NCI-H1092 treated with DMSO at 0.1 percent for 48 hours (cell line): ENCODE measurements at regions not wholly inside any gene's neighbourhood (a gene's known extent, or its start where the extent isn't known, plus 50 kb on each side); places are given as distances from the start of the nearest gene placed in this dataset.
A peak's percentile ranks its signal among the peaks of the same experiment; 100 is the strongest.
"Not testable (repeated sequence)": the region's sequence is repeated elsewhere in the genome, so short reads cannot be mapped to it uniquely, and the experiment has no call there.

Experiments used
- DNase-seq: peaks from one replicate; lab custom pipeline; 2025; lab: John Stamatoyannopoulos, UW

DNA sequence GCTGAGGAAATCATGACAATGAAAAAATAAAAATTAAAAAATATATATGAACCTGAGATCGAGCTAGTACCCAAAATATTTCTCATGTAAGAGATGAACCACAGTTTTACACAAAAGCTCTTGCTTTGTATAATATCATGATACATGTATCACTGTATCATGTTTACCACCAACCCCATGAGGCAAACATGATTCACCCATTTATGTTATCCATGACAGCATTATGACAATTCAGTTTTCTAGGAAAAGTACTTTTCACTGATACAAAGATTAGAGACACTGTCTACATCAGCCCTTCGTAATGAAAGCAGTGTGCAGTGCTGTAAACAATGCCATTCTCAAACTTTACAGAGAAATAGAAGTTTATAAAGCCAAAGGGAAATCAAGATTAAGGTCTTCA, 852.5 kb upstream of the LRRC4C start:
- no peak for DNase-seq

DNA sequence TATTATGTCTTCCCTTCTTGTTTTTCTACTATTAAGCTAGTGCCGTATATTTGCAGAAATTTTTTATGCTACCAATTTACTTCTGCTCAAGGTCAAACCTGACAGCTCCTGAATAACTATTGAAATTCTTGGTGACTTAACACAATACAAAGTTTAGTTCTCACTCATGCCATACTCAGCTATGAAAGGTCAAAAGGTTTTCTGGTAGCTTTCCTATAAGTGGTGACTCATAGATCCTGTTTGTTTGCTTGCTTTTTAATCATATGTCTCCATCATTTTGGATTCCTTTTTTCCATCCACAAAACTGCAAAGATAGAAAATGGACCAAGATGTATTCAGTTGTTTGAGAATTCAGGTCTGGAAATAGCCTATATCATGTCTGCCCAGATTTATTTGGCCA, 855.8 kb upstream of the LRRC4C start:
- DNase-seq: no peak

DNA sequence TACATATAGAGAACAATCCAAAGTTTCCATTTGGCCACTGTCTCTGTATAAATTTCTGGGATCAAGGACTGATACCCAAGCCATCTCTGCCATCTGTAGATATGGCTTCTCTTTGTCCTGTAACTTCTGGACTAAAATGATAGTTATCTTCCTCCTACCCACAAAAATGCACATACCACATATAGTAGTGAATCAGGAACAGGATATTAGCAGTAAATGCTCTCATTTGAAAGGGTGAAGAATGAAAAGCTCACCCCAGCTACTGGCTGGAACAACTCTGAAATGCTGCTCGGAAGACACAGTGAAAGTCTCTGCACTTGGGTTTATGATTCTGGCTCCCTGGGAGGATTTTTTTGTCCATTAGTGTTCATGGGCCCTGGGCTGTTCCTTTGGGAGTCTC, 856.4 kb upstream of the LRRC4C start:
- no peak for DNase-seq

DNA sequence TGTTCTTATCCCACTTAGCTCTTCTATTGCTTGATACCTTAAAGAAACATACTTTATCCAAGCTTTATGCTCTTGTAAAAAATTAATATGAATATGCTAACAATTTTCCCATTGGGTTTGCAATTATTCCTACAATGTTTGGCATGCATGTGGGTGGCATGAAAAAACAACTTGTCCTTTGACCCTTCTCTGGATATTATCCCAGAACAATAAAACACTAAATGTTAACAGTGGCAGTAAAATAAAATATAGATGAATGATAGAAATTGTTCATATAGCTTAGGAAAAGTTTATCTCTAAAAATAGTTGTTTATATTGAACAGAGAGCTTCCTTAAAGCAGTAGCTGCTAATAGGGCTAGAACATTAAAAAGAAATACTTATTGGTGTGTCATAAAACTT, 860.5 kb upstream of the LRRC4C start:
- no peak for DNase-seq

DNA sequence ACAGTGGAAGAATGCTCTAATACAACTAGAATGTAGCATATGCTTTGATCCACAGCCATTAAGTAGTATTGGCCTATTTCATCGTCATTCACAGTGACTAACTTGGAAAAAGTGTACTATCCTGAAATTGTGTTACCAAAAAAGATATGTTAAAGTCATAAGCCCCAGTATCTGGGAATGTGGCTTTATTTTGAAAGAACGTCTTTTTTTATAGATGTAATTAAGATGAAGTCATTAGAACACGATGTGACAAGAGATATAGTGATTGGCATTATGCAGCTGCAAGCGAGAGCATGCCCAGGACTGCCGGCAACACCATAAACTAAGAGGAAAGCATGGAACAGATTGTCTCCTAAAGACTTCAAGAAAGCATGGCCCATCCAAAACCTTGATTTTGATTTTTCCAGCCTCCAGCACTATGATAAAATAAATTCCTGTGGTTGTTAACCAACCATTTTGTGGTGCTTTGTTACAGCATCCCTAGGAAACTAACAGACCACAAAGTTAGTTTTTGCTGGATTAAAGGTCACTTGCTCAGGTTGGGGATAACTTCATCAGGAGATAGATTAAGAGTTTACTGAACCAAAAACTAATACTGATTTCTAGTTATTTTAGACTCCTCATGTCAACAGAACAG, 870.6 kb upstream of the LRRC4C start:
- no peak for DNase-seq

DNA sequence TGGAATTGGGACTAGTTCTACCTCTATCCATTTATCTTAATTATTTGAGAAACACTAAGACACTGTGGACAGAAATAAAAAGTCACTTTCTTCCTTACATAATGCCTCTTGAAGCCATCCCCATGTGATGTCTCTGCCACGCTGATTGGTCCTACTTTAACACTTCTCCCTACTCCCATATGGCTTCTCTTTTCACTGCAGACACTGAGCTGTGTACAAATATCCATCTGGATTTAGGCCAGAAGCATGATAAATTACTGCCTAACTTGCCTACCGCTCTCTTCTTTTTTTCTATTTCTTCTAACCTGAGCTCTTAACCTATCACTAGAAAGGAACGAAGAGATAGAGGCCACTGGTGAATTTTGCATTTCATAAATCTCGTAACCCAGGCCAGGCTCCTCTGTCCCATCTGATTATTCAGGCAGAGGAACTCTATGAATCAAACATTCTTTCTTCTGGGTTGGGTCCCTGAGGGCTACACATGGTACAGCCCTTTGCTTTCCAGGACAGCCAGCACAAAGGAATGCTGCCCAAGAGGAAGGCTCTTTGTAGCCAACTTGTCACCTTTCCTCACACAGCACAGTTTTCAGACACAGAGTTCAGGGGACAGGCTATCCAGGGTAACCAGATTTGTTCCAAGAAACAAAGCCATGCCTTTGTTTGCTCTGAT, 878.5 kb upstream of the LRRC4C start:
- no peak for DNase-seq

DNA sequence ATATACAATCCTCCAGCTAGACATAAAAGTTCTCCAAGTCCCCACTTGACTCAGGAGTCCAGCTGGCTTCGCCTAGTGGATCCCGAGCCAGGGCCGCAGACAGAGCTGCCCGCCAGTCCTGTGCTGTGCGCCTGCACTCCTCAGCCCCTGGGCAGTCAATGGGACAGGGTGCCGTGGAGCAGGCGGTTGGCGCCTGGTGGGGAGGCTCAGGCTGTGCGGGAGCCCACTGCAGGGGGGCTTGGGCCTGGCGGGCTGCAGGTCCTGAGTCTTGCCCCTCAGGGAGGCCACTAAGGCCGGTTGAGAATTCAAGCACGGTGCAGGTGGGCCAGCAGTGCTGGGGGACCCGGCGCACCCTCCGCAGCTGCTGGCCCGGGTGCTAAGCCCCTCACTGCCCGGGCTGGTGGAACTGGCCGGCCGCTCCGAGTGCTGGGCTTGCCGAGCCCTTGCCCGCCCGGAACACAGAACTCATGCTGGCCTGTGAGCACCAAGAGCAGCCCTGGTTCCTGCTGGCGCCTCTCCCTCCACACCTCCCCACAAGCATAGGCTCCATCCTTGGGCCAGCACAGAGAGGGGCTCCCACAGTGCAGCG, 884.8 kb upstream of the LRRC4C start:
- DNase-seq: no peak

DNA sequence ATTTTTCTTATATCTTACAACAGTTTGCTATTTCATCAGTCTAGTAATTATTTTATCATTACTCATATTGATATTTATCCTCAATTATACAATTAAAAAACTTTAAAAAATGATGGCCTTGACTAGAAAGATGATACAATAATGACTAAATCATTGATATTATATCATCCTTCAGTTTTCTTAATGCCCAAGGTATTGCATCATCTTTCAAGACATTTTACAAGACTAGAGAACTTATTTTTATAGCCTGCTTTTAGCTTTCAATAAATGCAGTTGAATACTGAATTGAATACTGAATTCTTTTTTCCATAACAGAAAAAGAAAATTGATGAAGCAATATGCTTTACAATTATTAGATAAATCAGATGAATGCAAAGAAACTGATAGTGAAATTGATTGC, 886.5 kb upstream of the LRRC4C start:
- no peak for DNase-seq

DNA sequence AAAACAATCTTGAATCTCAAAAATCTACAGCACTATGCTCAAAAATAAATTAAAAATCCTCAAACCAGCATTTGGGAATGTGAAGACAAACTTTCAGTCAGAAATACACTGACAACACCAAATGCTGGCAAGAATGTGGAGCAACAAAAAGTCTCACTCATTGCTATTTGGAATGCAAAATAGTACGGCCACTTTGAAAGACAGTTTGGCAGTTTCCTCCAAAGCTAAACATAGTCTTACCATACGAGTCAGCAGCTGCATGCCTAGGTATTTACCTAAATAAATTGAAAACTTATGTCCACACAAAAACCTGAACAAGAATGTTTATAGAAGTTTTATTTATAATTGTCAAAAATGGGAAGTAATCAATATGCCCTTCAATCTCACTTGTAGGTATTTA, 904.2 kb upstream of the LRRC4C start:
- DNase-seq: no peak

DNA sequence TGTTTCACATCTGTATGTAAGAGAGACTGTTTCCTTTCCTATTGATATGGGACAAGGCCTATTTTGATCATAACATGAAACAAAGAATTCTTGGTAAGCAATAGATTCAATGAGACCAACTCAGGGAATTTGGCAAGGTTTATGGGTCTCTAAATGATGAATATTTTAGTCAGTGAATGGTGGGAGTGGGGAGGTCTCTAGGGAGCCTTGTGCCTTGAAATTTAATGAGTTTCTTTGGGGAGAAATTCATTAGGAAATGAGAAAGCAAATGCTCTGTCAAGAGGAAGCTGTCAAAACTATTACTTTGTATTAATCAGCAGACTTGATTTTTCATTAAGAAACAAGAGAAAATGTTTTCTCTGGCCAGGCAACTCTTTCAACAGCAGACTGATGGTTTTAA, 921.7 kb upstream of the API5 start:
- DNase-seq: no peak

DNA sequence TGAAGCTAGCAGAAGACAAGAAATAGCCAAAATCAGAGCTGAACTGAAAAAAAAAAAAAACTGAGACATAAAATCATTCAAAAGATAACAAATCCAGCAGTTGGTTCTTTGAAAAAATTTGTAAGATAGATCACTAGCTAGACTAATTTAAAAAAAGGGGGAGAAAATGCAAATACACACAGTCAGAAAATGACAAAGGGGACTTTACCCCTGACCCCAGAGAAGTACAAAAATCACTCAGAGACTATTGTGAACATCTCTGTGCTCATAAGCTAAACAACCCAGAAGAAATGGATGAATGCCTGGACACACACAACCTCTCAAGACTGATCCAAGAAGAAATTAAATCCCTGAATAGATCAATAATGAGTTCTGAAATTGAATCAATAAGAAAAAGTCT, 914.3 kb upstream of the API5 start:
- no peak for DNase-seq

DNA sequence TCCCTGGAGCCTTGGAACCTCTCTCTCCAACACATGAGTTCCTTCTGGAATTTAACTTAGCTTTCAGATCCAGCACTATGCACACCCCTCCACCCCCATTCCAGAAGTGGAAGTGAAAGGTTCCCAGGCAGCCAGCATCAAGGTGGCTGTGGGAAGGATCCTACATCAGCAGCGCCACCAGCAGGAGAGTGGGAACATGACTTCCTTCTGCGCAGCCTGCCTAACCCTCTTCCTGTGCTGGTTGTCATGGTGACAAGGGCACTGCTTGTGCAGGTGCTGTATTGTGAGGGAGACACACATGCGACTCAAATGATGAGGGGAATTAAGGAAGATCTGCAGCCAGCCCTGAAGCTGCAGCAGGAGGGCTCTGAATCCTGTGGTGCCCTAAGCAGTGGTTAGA, 904.5 kb upstream of the API5 start:
- DNase-seq: peak; percentile 43

DNA sequence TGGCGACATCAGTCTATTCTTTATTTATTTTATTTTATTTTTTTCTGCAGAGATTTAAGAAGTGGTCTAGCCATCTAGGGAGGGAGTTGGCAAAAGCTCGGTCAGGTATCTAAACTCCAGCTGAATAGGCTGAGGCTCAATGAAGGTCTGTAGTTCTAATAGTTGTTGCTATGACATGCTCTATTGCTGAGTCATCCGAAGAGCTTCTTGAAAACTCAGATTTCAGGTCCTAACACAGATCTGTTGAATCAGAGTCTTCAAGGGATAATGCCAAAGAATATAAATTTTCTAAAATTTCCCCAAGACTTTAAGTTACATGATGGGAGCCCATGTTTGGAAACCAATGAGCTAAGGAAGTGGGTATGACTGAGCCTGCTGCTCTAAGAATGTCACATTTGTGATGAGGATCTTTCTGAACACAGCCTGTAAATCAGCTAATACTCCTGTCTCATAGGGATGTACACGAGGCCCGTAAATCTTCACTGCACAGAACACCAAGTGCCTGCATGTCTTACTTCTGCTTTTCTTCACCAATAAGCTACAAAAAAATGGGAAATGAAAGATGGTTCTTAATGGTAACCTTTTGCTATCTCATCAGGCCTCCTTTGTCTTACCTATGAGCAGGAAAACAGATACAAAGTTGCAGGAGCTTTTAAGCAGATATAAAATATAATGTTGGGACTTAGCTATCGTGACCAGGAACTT, 901.4 kb upstream of the API5 start:
- DNase-seq: no peak

DNA sequence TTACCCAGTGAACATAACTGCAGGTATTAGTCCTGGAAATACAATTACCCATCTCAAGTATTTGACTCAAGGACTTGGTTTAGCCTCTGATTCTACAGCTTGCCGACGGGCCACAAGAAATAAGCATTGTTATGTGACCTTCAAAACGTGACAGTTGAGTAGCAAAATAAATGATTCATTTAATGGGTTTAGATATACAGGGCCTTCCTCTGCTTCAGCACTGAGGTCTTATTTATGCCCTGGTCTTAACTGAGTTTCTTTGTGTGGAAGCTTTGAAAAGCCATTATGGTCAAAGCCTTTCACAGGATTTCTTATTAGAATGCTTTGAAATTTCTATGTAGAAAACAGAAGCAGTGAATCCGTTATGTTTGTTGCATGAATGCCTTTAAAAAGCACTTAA, 899.2 kb upstream of the API5 start:
- DNase-seq: no peak

DNA sequence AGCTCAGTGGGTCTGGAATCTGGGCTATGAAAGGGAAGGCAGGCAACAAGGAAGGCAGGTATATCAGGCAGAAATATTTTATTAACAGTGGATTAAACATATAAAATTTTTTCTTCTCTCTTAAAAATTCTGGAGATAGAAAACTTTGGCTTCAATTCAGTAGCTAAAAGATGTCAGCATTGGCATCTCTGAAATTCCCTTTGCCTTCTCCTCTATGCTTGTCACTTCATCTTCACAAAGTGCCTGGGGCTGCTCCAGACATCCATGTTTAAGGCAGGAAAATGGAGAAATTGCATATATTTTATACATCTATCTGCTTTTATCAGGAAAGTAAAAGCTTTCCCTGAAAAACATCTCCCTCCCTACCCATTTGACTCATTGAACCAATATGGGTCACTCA, 894.1 kb upstream of the API5 start:
- no peak for DNase-seq

DNA sequence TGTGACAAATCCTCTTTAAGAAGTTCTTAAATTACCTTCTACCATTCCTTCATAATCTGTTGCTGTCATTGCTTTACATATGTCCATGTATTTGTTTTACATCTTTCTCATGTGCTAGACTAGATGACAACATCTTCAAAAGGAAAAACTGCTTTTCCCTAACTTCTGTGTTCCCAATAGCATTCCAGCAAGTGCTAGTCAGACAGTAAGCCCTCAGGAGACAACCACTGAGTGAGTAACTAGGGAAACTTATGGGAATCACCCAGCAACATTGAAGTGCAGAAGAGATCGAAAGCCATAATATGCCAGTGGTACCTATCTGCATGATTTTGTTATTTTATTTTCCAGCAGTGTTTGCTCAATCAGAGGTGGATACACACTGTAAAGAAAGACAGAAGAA, 889.7 kb upstream of the API5 start:
- no peak for DNase-seq

DNA sequence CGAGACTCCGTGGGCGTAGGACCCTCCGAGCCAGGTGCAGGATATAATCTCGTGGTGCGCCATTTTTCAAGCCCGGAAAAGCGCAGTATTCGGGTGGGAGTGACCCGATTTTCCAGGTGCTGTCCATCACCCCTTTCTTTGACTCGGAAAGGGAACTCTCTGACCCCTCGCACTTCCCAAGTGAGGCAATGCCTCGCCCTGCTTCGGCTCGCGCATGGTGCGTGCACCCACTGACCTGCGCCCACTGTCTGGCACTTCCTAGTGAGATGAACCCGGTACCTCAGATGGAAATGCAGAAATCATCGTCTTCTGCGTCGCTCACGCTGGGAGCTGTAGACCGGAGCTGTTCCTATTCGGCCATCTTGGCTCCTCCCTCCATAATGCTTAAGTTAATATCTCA, 876.9 kb upstream of the API5 start:
- not testable (repeated sequence) for DNase-seq

DNA sequence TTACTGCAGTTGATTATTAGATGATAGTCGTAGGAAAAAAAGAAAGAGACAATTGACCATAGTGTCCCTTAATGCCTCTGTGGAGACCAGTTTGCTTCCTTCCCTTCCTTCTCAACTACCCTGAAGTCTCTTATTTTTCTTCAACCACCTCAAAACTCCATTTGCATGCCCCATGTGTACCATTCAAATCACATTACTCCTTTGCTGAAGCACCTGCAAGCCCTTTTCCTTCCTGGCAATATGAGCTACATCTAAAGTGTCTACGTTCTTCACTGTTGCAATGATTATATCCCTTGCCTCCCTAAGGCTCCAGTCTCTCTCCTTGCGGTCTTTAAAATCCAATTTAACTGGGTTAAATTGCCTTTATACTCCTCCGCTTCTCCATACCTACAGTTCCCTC, 867.4 kb upstream of the API5 start:
- no peak for DNase-seq

DNA sequence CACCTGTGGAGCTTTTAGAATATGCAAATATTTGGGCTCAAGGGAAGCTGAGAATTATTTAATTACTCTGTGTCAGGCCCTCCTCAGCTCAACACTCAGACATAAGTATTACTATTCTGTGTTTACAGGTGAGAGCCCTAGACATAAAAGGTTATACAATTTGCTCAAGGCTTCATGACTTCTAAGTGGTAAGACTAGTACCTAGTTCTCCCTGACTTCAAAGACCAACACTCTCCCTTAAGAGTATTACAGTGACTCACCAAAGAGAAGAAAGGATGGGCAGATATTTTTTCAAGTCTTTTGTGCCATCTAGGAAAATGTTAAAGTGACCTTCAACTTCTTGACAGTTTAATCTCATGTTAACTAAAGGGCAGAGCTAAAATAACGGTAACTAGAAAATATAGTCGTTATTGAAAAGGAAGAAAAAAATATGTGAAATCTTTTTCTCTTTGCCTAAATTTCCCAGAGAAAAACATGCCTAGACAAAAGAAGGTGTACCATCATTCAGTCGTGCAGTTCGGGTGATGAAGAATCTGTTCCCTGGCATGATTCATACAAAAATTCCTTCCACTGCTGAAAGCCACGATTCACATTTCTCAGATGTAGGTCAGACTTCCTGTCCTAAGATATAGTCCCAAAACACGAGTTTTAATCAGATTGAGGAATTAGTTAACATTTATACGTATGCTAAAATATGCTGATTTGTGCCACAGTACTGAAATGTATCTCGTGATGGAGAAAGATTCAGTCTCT, 849.1 kb upstream of the API5 start:
- DNase-seq: no peak

DNA sequence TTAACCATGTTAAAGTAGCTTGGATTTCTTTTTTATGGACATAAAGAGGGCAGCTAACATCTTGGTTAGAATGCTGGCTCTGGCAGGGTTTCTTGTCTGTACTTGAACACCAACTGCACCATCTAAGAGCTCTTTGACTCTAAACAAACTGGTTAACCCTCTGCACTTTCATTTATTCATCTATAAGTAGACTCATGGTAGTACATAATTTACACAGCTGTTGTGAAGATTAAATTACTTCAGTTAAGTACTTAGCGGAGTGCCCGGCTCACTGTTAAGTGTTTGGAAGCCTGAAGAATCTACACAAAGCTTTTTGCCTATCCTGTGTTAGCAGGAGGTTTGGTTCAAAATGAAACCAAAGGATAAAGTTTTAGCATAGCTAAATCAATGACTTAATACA, 846.2 kb upstream of the API5 start:
- peak; percentile 65 for DNase-seq

DNA sequence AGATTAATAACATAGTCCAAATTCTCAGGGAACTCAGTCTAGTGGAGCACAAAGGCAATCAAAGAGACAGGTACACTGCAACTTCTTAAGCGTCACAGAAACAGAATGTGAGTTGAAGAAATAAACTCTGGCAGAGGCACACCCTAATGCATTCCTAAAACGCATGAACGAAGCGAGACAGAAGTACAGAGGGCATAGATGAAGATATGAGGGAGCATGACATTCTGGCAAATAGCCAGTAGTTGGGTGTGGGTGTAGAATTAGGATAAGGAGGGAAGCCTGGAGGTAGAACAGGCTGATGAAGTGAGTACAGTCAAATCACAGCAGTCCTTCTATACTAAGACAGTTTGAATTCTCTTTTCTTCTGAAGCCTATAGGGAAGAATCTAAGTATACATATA, 838.7 kb upstream of the API5 start:
- no peak for DNase-seq

DNA sequence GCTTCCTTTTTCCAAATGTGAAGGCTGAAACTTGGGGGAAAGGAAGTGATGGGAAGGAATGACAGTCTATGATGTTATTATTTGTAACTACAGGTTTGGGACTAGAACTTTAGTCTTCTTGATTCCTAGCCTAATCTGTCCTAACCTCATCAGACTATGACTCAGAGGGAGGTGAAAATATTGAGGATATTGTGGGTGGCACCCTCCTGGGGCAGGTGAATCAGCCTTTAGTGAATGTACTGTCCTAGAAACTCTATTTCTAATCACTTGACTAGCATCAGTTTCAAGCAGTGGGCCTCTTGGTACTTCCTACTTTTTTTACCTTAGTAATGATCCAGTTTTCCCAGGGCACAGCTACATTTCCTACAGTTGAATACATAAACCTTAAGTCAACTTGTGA, 829.0 kb upstream of the API5 start:
- DNase-seq: no peak

DNA sequence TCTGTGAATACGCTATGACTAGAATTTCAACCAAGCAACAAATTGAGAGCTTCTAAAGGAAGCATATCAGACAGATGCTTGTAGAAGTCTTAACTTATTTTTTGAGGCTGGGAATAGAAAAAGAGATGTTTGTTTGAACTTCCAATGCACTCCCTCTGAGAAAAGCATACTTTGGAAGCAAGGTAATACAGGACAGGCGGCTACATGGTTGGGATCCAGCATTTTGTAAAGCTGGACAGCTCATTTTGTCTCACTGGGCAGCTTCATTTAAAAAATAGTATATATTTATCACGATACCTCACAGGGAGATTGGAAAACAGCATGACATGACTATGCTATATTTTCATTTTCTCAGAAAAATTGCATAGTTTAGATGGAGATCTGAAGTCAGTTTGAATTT, 821.3 kb upstream of the API5 start:
- DNase-seq: no peak
